SK-N-SH (cell line): ENCODE measurements at regions not wholly inside any gene's neighbourhood (a gene's known extent, or its start where the extent isn't known, plus 50 kb on each side); places are given as distances from the start of the nearest gene placed in this dataset.

ENCODE experiments used
- CTCF ChIA-PET: fragments of 300-600, 350-600 bp; formaldehyde crosslinking; extraction: SDS; loops from one replicate; lab custom pipeline; 2021; lab: Yijun Ruan, JAX
- POLR2A ChIA-PET: fragments of 350-600 bp; sonication (Branson Sonifier 250); formaldehyde crosslinking; extraction: SDS; loops from one replicate; lab custom pipeline; 2020; ENCODE audit warnings: antibody characterized with exemption, inconsistent platforms; lab: Yijun Ruan, JAX
- DNase-seq: peaks from one replicate; pipeline ENCODE4 v3.0.0; 2012
- H2AFZ ChIP-seq: fragments of 200-600 bp; sonication (generic); 2 replicates; pipeline ENCODE4 v1.8.1; 2016; ENCODE audit warnings: antibody characterized with exemption, mild to moderate bottlenecking, low read depth
- H3F3A ChIP-seq: fragments of 200-600 bp; sonication (generic); replicated peaks from 2 replicates; pipeline ENCODE3; 2016; ENCODE audit warnings: antibody characterized with exemption, mild to moderate bottlenecking; ENCODE audit not compliant: insufficient read depth
- H3K27ac ChIP-seq, 2 experiments: fragments of 200-500 bp in 1 of 2; fragments of 200-600 bp in 1 of 2; sonication (Bioruptor generic) in 1 of 2; sonication (generic), shearing (Covaris generic) in 1 of 2; 2 replicates each; pipeline versions ENCODE4 v1.5.1 to v1.6.1; 2014 to 2016; ENCODE audit warnings: low read depth in 2 of 2, inconsistent platforms in 1 of 2, low read length in 1 of 2, mild to moderate bottlenecking in 1 of 2, mixed read lengths in 1 of 2
- H3K27me3 ChIP-seq: fragments of 200-600 bp; sonication (generic), shearing (Covaris generic); 2 replicates; pipeline ENCODE4 v1.6.1; 2016; ENCODE audit warnings: mixed run types; ENCODE audit not compliant: insufficient read depth
- H3K36me3 ChIP-seq, 2 experiments: fragments of 200-500 bp in 1 of 2; fragments of 200-600 bp in 1 of 2; sonication (Bioruptor generic) in 1 of 2; sonication (generic) in 1 of 2; replicated peaks in 1 of 2; 2 replicates each; pipeline versions ENCODE3 to v1.5.1; 2014 to 2016; ENCODE audit warnings: low read length in 1 of 2, mild to moderate bottlenecking in 1 of 2; ENCODE audit not compliant: insufficient read depth in 2 of 2, control insufficient read depth in 1 of 2
- H3K4me1 ChIP-seq, 2 experiments: fragments of 200-500 bp in 1 of 2; fragments of 200-600 bp in 1 of 2; sonication (Bioruptor generic) in 1 of 2; sonication (generic), shearing (Covaris generic) in 1 of 2; 2 replicates each; pipeline versions ENCODE4 v1.5.1 to v1.6.1; 2014 to 2016; ENCODE audit warnings: low read depth in 1 of 2, low read length in 1 of 2, mixed run types in 1 of 2; ENCODE audit not compliant: insufficient read depth in 2 of 2, control insufficient read depth in 1 of 2
- H3K4me2 ChIP-seq: fragments of 200-600 bp; sonication (generic), shearing (Covaris generic); 2 replicates; pipeline ENCODE4 v1.6.1; 2017; ENCODE audit warnings: mixed run types
- H3K4me3 ChIP-seq, 2 experiments: fragments of 200-500 bp in 1 of 2; fragments of 200-600 bp in 1 of 2; sonication (Bioruptor generic) in 1 of 2; sonication (generic), shearing (Covaris generic) in 1 of 2; 2 replicates each; pipeline versions ENCODE4 v1.5.1 to v1.8.1; 2014 to 2016; ENCODE audit warnings: low read depth in 2 of 2, inconsistent platforms in 1 of 2, low read length in 1 of 2, mild to moderate bottlenecking in 1 of 2, mixed read lengths in 1 of 2, moderate library complexity in 1 of 2
- H3K79me2 ChIP-seq: fragments of 200-600 bp; sonication (generic); 2 replicates; pipeline ENCODE4 v1.8.1; 2017; ENCODE audit warnings: mild to moderate bottlenecking; ENCODE audit not compliant: insufficient read depth
- H3K9ac ChIP-seq: fragments of 200-600 bp; sonication (generic); 2 replicates; pipeline ENCODE4 v1.6.1; 2017; ENCODE audit warnings: mixed run types
- H3K9me2 ChIP-seq: fragments of 200-600 bp; sonication (generic); 2 replicates; pipeline ENCODE4 v1.6.1; 2017; ENCODE audit warnings: mixed run types
- H3K9me3 ChIP-seq: fragments of 200-600 bp; sonication (generic); 2 replicates; pipeline ENCODE4 v1.6.1; 2017; ENCODE audit warnings: mixed run types, mild to moderate bottlenecking, moderate library complexity
- H4K20me1 ChIP-seq: fragments of 200-600 bp; sonication (generic); 2 replicates; pipeline ENCODE4 v1.6.1; 2017; ENCODE audit warnings: mild to moderate bottlenecking, mixed run types; ENCODE audit not compliant: insufficient read depth
- CHD2 ChIP-seq: fragments of 150-350 bp; IDR thresholded peaks from 2 replicates; pipeline ENCODE4 v1.6.1; 2018; ENCODE audit warnings: low read length; ENCODE audit not compliant: partially characterized antibody
- EP300 ChIP-seq, 2 experiments: IDR thresholded peaks; 2 replicates each; pipeline versions ENCODE4 v1.4.0 to v1.6.1; 2012; ENCODE audit warnings: borderline replicate concordance in 1 of 2, low read depth in 1 of 2, low read length in 1 of 2
- EZH2phosphoT487 ChIP-seq: fragments of 200-600 bp; sonication (generic); IDR thresholded peaks from 2 replicates; pipeline ENCODE4 v1.6.1; 2017; ENCODE audit warnings: low read depth, mixed run types, mild to moderate bottlenecking, antibody characterized with exemption, moderate library complexity, borderline replicate concordance
- FOSL2 ChIP-seq: IDR thresholded peaks from 2 replicates; pipeline ENCODE4 v1.4.0; 2012; ENCODE audit warnings: low read depth, mild to moderate bottlenecking, moderate library complexity, borderline replicate concordance
- GABPA ChIP-seq: IDR thresholded peaks from 2 replicates; pipeline ENCODE4 v1.4.0; 2012; ENCODE audit warnings: low read depth, mild to moderate bottlenecking
- IRF3 ChIP-seq: fragments of 150-350 bp; IDR thresholded peaks from 2 replicates; pipeline ENCODE4 v1.6.1; 2016; ENCODE audit warnings: mild to moderate bottlenecking, low read depth, low read length
- JUND ChIP-seq: IDR thresholded peaks from 2 replicates; pipeline ENCODE4 v1.4.0; 2012
- MAX ChIP-seq: IDR thresholded peaks from 2 replicates; pipeline ENCODE4 v1.4.0; 2012; ENCODE audit warnings: low read depth
- NRF1 ChIP-seq: IDR thresholded peaks from 2 replicates; pipeline ENCODE4 v1.6.1; 2012; ENCODE audit warnings: low read depth, mild to moderate bottlenecking, low read length
- RFX5 ChIP-seq: IDR thresholded peaks from 2 replicates; pipeline ENCODE4 v1.6.1; 2012; ENCODE audit warnings: mild to moderate bottlenecking, improper control_type of control experiment, low read length
- SIN3A ChIP-seq: IDR thresholded peaks from 2 replicates; pipeline ENCODE4 v1.6.1; 2012; ENCODE audit warnings: low read depth, mild to moderate bottlenecking, low read length, moderate library complexity, borderline replicate concordance
- TCF12 ChIP-seq: IDR thresholded peaks from 2 replicates; pipeline ENCODE4 v1.4.0; 2012
- TEAD4 ChIP-seq: IDR thresholded peaks from 2 replicates; pipeline ENCODE4 v1.4.0; 2012; ENCODE audit warnings: mild to moderate bottlenecking, borderline replicate concordance; ENCODE audit not compliant: insufficient read depth
- WGBS: methylation state at CpG from one replicate; pipeline ENCODE4 v1.1.6; 2017; ENCODE audit warnings: low lambda C conversion rate; 5-methylcytosine and 5-hydroxymethylcytosine counted together
- TF ChIP-seq, protein P1 (sequence below): IDR thresholded peaks from 2 replicates; pipeline ENCODE4 v1.4.0; 2012; ENCODE audit warnings: low read depth, borderline replicate concordance
- TF ChIP-seq, protein P2 (sequence below): IDR thresholded peaks from 2 replicates; pipeline ENCODE4 v1.4.0; 2012; ENCODE audit warnings: low read depth, borderline replicate concordance

- Histone ChIP-seq H3K27me3 (no peaks in the 10 kb centered on the region; the same call in 1 of the 2 replicates), H2AFZ (no peak overlapping the region), H3K9me3 (no peaks in the 10 kb centered on the region), H3K36me3 (no peaks in the 10 kb centered on the region), H3K79me2 (no peaks in the 10 kb centered on the region), H3K9me2 (no peaks in the 10 kb centered on the region), H4K20me1 (no peaks in the 10 kb centered on the region), H3K4me1 (no peaks in the 10 kb centered on the region), H3F3A (peaks cover 5% of the 10 kb centered on the region), H3K27ac (no peak overlapping the region), H3K9ac (no peak overlapping the region), H3K4me2 (no peak overlapping the region), H3K4me3 (no peak overlapping the region)
- ChIA-PET POLR2A (no interaction called here), CTCF (no interaction called here)
- TF ChIP-seq TCF12 = no peak
- TF ChIP-seq RFX5 = no peak
- TF ChIP-seq, protein P1, sequence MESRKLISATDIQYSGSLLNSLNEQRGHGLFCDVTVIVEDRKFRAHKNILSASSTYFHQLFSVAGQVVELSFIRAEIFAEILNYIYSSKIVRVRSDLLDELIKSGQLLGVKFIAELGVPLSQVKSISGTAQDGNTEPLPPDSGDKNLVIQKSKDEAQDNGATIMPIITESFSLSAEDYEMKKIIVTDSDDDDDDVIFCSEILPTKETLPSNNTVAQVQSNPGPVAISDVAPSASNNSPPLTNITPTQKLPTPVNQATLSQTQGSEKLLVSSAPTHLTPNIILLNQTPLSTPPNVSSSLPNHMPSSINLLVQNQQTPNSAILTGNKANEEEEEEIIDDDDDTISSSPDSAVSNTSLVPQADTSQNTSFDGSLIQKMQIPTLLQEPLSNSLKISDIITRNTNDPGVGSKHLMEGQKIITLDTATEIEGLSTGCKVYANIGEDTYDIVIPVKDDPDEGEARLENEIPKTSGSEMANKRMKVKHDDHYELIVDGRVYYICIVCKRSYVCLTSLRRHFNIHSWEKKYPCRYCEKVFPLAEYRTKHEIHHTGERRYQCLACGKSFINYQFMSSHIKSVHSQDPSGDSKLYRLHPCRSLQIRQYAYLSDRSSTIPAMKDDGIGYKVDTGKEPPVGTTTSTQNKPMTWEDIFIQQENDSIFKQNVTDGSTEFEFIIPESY = no peak
- TF ChIP-seq EP300 (IDR thresholded peaks at IDR 0.05; ENCODE audit: borderline replicate concordance in 1 of 2, low read depth in 1 of 2, low read length in 1 of 2) = no peak
- TF ChIP-seq, protein P2, sequence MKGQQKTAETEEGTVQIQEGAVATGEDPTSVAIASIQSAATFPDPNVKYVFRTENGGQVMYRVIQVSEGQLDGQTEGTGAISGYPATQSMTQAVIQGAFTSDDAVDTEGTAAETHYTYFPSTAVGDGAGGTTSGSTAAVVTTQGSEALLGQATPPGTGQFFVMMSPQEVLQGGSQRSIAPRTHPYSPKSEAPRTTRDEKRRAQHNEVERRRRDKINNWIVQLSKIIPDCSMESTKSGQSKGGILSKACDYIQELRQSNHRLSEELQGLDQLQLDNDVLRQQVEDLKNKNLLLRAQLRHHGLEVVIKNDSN = no peak
- no peak for TF ChIP-seq CHD2
- no peak for TF ChIP-seq EZH2phosphoT487
- 33% methylated on average over 3 of the region's 3 CpGs for WGBS
- no peak for DNase-seq
Observed at GRCh38 chr13:31460061-31460460, 260.3 kb downstream of the B3GLCT start.

DNA sequence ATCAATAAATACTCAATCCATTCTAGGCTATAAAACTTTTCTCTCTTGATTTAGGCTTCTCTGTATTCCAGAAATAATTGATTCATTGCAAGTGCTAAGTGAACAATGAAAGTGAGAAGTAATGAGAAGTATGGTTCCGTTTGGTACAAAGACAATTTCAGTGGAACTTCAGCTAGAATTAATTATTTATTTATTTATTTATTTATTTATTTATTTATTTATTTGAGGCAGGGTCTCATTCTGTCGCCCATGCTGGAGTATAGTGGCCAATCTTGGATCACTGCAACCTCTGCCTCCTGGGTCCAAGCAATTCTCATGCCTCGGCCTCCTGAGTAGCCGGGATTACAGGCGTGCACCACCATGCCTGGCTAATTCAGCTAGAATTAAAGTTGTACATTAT lies 262.1 kb downstream of the B3GLCT start:
- Histone ChIP-seq H3K4me2 (no peak overlapping the region), H3K79me2 (no peaks in the 10 kb centered on the region), H3K9me3 (no peaks in the 10 kb centered on the region), H3K27me3 (no peaks in the 10 kb centered on the region; the same call in 1 of the 2 replicates), H3K27ac (no peak overlapping the region), H3K4me3 (no peak overlapping the region), H3K9me2 (no peaks in the 10 kb centered on the region), H3K9ac (no peak overlapping the region), H3K4me1 (no peaks in the 10 kb centered on the region), H4K20me1 (no peaks in the 10 kb centered on the region), H2AFZ (no peak overlapping the region), H3K36me3 (no peaks in the 10 kb centered on the region), H3F3A (peaks cover 5% of the 10 kb centered on the region)
- ChIA-PET POLR2A (no interaction called here), CTCF (interaction anchor here (0.6 to 0.7 kb wide), 2 partner anchors 14 to 15 kb away, joined by 3 read pairs; no protein-coding TSS in a partner anchor)
- TF ChIP-seq IRF3 (no peak), FOSL2 (no peak), EZH2phosphoT487 (no peak), EP300 (IDR thresholded peaks at IDR 0.05; ENCODE audit: borderline replicate concordance in 1 of 2, low read depth in 1 of 2, low read length in 1 of 2) (no peak), NRF1 (no peak), SIN3A (no peak), CHD2 (no peak), JUND (no peak), GABPA (no peak), TEAD4 (no peak), MAX (no peak)
- DNase-seq = no peak
- 72% methylated on average over 5 of the region's 5 CpGs for WGBS
